HepG2 (cell line): ENCODE measurements at regions not wholly inside any gene's neighbourhood (a gene's known extent, or its start where the extent isn't known, plus 50 kb on each side); places are given as distances from the start of the nearest gene placed in this dataset.

Experiments used
- ATAC-seq: fragments of 200-7000 bp; cut with Tn5 transposase; 3 replicates; pipeline ENCODE4 v1.9.1; 2020; ENCODE audit warnings: mild to moderate bottlenecking, moderate library complexity
- BruUV-seq: library from RNA; stranded (reverse); fragments of 400-500 nt; replicated peaks from 2 replicates; lab custom pipeline; 2021; lab: Mats Ljungman, UMichigan
- CTCF ChIA-PET: fragments of 300-600 bp; formaldehyde crosslinking; extraction: SDS; loops from one replicate; lab custom pipeline; 2021; ENCODE audit warnings: low total read pairs, inconsistent platforms, low intra/inter-chr PET ratio; lab: Yijun Ruan, JAX
- POLR2A ChIA-PET: fragments of 350-600 bp; sonication (Branson Sonifier 250); formaldehyde crosslinking; loops from one replicate; lab custom pipeline; 2020; ENCODE audit warnings: antibody characterized with exemption, inconsistent platforms; lab: Yijun Ruan, JAX
- DNase-seq: peaks from one replicate; pipeline ENCODE4 v3.0.0-alpha.2; 2015; ENCODE audit warnings: low spot score
- FAIRE-seq: peaks from 3 replicates; lab custom pipeline; 2011; peaks lifted over from hg19 to GRCh38; lab: Jason Lieb, UNC
- H2AFZ ChIP-seq: one replicate; pipeline ENCODE4 v1.6.1; 2011; ENCODE audit warnings: low read length, inconsistent platforms
- H3K27ac ChIP-seq: fragments of 300-600 bp; 3 replicates; pipeline ENCODE4 v1.8.0; 2011; ENCODE audit warnings: mixed run types, mild to moderate bottlenecking, mixed read lengths, low read length, inconsistent platforms; ENCODE audit not compliant: insufficient read depth; ENCODE audit errors: extremely low read length
- H3K27me3 ChIP-seq, 2 experiments: fragments of 200-600 bp in 1 of 2; 2 replicates in 1 of 2; 3 replicates in 1 of 2; pipeline versions ENCODE4 v1.6.0 to v1.8.0; 2011; ENCODE audit warnings: low read length in 2 of 2, mild to moderate bottlenecking in 2 of 2, moderate library complexity in 2 of 2, inconsistent platforms in 1 of 2; ENCODE audit not compliant: insufficient read depth in 2 of 2, control insufficient read depth in 1 of 2
- H3K36me3 ChIP-seq, 2 experiments: fragments of 200-600 bp in 1 of 2; replicated peaks in 1 of 2; 2 replicates in 1 of 2; 3 replicates in 1 of 2; pipeline versions ENCODE4 v1.5.1 to v1.8.0; 2011; ENCODE audit warnings: low read length in 2 of 2, inconsistent platforms in 1 of 2; ENCODE audit not compliant: insufficient read depth in 2 of 2, control insufficient read depth in 1 of 2
- H3K4me1 ChIP-seq: 2 replicates; pipeline ENCODE4 v1.5.1; 2012; ENCODE audit warnings: low read length, inconsistent platforms; ENCODE audit not compliant: insufficient read depth
- H3K4me2 ChIP-seq: 2 replicates; pipeline ENCODE4 v1.6.0; 2011; ENCODE audit warnings: low read depth, low read length, inconsistent platforms
- H3K4me3 ChIP-seq, 3 experiments: fragments of 200-600 bp in 1 of 3; sonication (generic), shearing (Covaris generic) in 1 of 3; replicated peaks in 1 of 3; 2 replicates each; pipeline ENCODE4 v1.5.1; 2011 to 2016; ENCODE audit warnings: low read length in 3 of 3, inconsistent platforms in 2 of 3, low read depth in 2 of 3, mild to moderate bottlenecking in 2 of 3, control low read depth in 1 of 3, mixed read lengths in 1 of 3; ENCODE audit not compliant: insufficient read depth in 1 of 3
- H3K79me2 ChIP-seq: one replicate; pipeline ENCODE4 v1.6.1; 2011; ENCODE audit warnings: low read length, inconsistent platforms; ENCODE audit not compliant: insufficient read depth
- H3K9ac ChIP-seq: 2 replicates; pipeline ENCODE4 v1.6.0; 2011; ENCODE audit warnings: mild to moderate bottlenecking, low read depth, low read length, inconsistent platforms; ENCODE audit not compliant: insufficient read depth
- H3K9me3 ChIP-seq: 2 replicates; pipeline ENCODE4 v1.5.1; 2012; ENCODE audit warnings: mild to moderate bottlenecking, low read length
- H4K20me1 ChIP-seq: 2 replicates; pipeline ENCODE4 v1.6.0; 2011; ENCODE audit warnings: inconsistent platforms, mild to moderate bottlenecking, low read length, moderate library complexity; ENCODE audit not compliant: insufficient read depth
- HDAC6 ChIP-seq: fragments of 200-600 bp; sonication (generic); IDR thresholded peaks from 2 replicates; pipeline ENCODE4 v1.7.0; 2017; ENCODE audit warnings: mild to moderate bottlenecking, antibody characterized with exemption, low read length, low read depth
- IKZF4 ChIP-seq: sonication (generic); formaldehyde crosslinking; IDR thresholded peaks from 2 replicates; pipeline ENCODE4 v1.5.1; 2020; ENCODE audit warnings: borderline replicate concordance, mild to moderate bottlenecking, low read depth, missing genetic modification reagents; ENCODE audit errors: not compliant biosample characterization
- SMC3 ChIP-seq: IDR thresholded peaks from 2 replicates; pipeline ENCODE4 v1.6.1; 2011; ENCODE audit warnings: low read length, improper control_type of control experiment
- U2AF2 ChIP-seq: fragments of 200-400 bp; formaldehyde crosslinking; IDR thresholded peaks from 2 replicates; pipeline ENCODE4 v1.6.1; 2017; ENCODE audit warnings: low read depth, mild to moderate bottlenecking, low read length
- ZNF264 ChIP-seq: sonication (generic); formaldehyde crosslinking; IDR thresholded peaks from 2 replicates; pipeline ENCODE4 v1.4.0; 2020; ENCODE audit warnings: missing genetic modification reagents
- ZNF879 ChIP-seq: sonication (generic); formaldehyde crosslinking; IDR thresholded peaks from 2 replicates; pipeline ENCODE4 v1.8.1; 2023; ENCODE audit warnings: missing genetic modification reagents
- WGBS: methylation state at CpG from one replicate; pipeline ENCODE4 v1.1.6; 2017; ENCODE audit warnings: low lambda C conversion rate; 5-methylcytosine and 5-hydroxymethylcytosine counted together
- in situ Hi-C: cut with HindIII; loops from 2 replicates; pipeline ENCODE4 v1.10.0; 2017; ENCODE audit warnings: low pct_unique_long_range_greater_than_20kb; ENCODE audit not compliant: extremely low pct_ligation_motif_present
- intact Hi-C: fragments of 100-400 bp; cut with micrococcal nuclease; formaldehyde crosslinking; loops from one replicate; pipeline ENCODE4 v1.10.0; 2022; ENCODE audit not compliant: unreplicated experiment
- TF ChIP-seq, protein P1 (sequence below), 2 experiments: sonication (generic) in 1 of 2; formaldehyde crosslinking in 1 of 2; IDR thresholded peaks; 2 replicates each; pipeline versions ENCODE4 v1.5.1 to v1.6.1; 2011 to 2020; ENCODE audit warnings: borderline replicate concordance in 1 of 2, low read depth in 1 of 2, low read length in 1 of 2, mild to moderate bottlenecking in 1 of 2, missing genetic modification reagents in 1 of 2, moderate library complexity in 1 of 2
- TF ChIP-seq, protein P2 (sequence below): sonication (generic); formaldehyde crosslinking; IDR thresholded peaks from 2 replicates; pipeline ENCODE4 v1.4.0; 2020; ENCODE audit warnings: mild to moderate bottlenecking, low read depth, missing genetic modification reagents
- TF ChIP-seq, protein P3 (sequence below): IDR thresholded peaks from 2 replicates; pipeline ENCODE4 v1.6.1; 2016
- TF ChIP-seq, protein P4 (sequence below): sonication (generic); formaldehyde crosslinking; IDR thresholded peaks from 2 replicates; pipeline ENCODE4 v1.5.0; 2020; ENCODE audit warnings: mild to moderate bottlenecking, missing genetic modification reagents, borderline replicate concordance
- TF ChIP-seq, protein P5 (sequence below): IDR thresholded peaks from 2 replicates; pipeline ENCODE4 v1.4.0; 2020; ENCODE audit warnings: mild to moderate bottlenecking, missing genetic modification reagents

DNA sequence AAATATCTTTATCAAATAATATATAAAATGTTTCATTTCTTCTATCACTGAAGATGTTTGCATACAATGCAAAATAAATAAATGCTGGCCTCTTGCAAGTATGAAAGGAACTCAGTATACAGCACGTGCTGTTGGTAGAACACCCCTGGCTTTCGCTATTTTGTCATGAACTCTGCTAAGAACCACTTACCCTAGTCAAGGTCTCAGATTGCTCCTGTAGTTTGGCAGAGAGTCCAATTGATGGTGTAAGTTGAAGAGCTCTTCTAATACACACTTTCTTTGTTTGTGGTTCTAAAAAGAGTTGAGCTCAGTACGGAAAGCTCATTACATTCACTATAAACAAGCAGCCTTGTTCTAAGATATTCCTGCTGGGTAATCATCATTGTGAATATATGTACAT is 1258.9 kb downstream of the EFNB2 start (continued):
- TF ChIP-seq, protein P1, sequence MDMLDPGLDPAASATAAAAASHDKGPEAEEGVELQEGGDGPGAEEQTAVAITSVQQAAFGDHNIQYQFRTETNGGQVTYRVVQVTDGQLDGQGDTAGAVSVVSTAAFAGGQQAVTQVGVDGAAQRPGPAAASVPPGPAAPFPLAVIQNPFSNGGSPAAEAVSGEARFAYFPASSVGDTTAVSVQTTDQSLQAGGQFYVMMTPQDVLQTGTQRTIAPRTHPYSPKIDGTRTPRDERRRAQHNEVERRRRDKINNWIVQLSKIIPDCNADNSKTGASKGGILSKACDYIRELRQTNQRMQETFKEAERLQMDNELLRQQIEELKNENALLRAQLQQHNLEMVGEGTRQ (IDR thresholded peaks at IDR 0.05; ENCODE audit: low read depth, low read length), result no peak
- TF ChIP-seq, protein P1 (CRISPR knock-in tag; IDR thresholded peaks at IDR 0.05; ENCODE audit: borderline replicate concordance), result no peak
- TF ChIP-seq ZNF879, result no peak
- TF ChIP-seq U2AF2, result no peak
- TF ChIP-seq, protein P2, sequence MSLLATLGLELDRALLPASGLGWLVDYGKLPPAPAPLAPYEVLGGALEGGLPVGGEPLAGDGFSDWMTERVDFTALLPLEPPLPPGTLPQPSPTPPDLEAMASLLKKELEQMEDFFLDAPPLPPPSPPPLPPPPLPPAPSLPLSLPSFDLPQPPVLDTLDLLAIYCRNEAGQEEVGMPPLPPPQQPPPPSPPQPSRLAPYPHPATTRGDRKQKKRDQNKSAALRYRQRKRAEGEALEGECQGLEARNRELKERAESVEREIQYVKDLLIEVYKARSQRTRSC (CRISPR knock-in tag), result no peak
- TF ChIP-seq SMC3, result no peak
- no peak for TF ChIP-seq ZNF264 (CRISPR knock-in tag)
- TF ChIP-seq, protein P3, sequence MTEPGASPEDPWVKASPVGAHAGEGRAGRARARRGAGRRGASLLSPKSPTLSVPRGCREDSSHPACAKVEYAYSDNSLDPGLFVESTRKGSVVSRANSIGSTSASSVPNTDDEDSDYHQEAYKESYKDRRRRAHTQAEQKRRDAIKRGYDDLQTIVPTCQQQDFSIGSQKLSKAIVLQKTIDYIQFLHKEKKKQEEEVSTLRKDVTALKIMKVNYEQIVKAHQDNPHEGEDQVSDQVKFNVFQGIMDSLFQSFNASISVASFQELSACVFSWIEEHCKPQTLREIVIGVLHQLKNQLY, result no peak

DNA sequence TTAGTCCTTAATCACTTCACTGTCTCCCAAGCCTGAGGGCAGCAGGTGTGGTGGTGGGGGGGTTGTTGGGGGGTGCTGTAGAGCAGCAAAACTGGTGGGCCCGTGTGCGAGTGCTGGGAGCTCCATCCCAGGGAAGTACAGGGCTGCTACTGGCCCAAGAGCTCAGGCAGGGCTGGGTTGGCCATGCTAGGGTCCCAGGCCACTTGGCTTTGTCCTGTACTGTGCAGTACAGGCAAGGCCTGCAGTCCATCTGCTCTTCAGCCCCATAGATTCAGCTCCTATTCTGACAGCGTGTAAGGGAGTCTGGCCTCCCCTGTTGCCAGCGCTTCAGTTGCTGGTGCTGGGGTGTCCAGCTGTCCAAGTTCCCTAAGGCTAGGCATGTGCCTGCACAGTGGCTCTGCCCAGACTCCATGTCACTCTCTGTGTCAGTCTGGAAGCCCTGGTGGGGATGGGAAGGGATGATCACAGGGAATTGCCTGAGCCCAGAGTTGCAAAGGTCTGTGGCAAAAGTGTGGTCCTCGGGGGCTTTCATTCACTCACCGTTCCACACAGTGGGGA is 1261.7 kb downstream of the EFNB2 start:
- 0% methylated on average over 2 of the region's 6 CpGs for WGBS
- no peak overlapping the region for H3K9ac ChIP-seq

More for the DNA sequence above, 1261.7 kb downstream of the EFNB2 start:
- no peaks in the 10 kb centered on the region for H3K79me2 ChIP-seq
- H3K27ac ChIP-seq, result no peak overlapping the region
- no peaks in the 10 kb centered on the region for H4K20me1 ChIP-seq
- DNase-seq (no peak), ATAC-seq (no peak), FAIRE-seq (no peak)
- ChIA-PET POLR2A (no interaction called here), CTCF (no interaction called here)
- TF ChIP-seq, protein P4, sequence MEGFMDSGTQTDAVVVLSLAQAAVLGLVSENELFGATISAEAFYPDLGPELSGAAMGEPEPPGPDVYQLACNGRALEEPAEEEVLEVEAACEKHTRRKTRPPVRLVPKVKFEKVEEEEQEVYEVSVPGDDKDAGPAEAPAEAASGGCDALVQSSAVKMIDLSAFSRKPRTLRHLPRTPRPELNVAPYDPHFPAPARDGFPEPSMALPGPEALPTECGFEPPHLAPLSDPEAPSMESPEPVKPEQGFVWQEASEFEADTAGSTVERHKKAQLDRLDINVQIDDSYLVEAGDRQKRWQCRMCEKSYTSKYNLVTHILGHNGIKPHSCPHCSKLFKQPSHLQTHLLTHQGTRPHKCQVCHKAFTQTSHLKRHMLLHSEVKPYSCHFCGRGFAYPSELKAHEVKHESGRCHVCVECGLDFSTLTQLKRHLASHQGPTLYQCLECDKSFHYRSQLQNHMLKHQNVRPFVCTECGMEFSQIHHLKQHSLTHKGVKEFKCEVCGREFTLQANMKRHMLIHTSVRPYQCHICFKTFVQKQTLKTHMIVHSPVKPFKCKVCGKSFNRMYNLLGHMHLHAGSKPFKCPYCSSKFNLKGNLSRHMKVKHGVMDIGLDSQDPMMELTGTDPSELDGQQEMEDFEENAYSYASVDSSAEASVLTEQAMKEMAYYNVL (CRISPR knock-in tag), result no peak
- TF ChIP-seq HDAC6, result no peak
- TF ChIP-seq, protein P5, sequence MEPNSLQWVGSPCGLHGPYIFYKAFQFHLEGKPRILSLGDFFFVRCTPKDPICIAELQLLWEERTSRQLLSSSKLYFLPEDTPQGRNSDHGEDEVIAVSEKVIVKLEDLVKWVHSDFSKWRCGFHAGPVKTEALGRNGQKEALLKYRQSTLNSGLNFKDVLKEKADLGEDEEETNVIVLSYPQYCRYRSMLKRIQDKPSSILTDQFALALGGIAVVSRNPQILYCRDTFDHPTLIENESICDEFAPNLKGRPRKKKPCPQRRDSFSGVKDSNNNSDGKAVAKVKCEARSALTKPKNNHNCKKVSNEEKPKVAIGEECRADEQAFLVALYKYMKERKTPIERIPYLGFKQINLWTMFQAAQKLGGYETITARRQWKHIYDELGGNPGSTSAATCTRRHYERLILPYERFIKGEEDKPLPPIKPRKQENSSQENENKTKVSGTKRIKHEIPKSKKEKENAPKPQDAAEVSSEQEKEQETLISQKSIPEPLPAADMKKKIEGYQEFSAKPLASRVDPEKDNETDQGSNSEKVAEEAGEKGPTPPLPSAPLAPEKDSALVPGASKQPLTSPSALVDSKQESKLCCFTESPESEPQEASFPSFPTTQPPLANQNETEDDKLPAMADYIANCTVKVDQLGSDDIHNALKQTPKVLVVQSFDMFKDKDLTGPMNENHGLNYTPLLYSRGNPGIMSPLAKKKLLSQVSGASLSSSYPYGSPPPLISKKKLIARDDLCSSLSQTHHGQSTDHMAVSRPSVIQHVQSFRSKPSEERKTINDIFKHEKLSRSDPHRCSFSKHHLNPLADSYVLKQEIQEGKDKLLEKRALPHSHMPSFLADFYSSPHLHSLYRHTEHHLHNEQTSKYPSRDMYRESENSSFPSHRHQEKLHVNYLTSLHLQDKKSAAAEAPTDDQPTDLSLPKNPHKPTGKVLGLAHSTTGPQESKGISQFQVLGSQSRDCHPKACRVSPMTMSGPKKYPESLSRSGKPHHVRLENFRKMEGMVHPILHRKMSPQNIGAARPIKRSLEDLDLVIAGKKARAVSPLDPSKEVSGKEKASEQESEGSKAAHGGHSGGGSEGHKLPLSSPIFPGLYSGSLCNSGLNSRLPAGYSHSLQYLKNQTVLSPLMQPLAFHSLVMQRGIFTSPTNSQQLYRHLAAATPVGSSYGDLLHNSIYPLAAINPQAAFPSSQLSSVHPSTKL (CRISPR knock-in tag), result no peak
- no peak for TF ChIP-seq IKZF4 (CRISPR knock-in tag)
- in situ Hi-C loops (no loop called here), intact Hi-C loops (no loop called here)
- BruUV-seq, result no TSS peak
- H3K36me3 ChIP-seq, result no peaks in the 10 kb centered on the region
- peaks cover 54% of the 10 kb centered on the region for H3K9me3 ChIP-seq
- no peaks in the 10 kb centered on the region for H3K27me3 ChIP-seq
- no peak overlapping the region for H2AFZ ChIP-seq
- H3K4me1 ChIP-seq, result no peaks in the 10 kb centered on the region
- H3K4me2 ChIP-seq, result no peak overlapping the region
- H3K4me3 ChIP-seq, result no peak overlapping the region
